ENCODE measurements at regions not wholly inside any gene's neighbourhood (a gene's known extent, or its start where the extent isn't known, plus 50 kb on each side); places are given as distances from the start of the nearest gene placed in this dataset.

DNA sequence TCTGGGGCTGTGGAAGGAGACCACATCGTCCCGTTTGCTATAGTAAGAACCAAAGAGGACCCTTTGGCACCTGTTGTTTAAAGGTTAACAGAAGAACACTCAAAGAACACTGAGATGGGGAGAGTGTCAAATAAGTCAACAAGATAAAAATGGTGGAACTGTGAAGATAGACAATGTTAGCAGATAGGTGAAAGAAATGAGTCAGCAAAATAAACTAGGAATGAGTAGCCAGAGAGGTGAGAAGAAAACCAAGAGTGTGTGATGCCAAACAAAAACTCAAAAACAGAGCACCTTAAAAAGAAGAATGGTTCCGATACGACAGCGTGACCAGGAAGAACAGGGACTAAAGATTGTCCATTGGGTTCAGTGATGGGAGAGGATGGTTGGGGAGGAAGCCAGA is 74.7 kb upstream of the PIWIL1 start:
- DNase-seq = no peak

DNA sequence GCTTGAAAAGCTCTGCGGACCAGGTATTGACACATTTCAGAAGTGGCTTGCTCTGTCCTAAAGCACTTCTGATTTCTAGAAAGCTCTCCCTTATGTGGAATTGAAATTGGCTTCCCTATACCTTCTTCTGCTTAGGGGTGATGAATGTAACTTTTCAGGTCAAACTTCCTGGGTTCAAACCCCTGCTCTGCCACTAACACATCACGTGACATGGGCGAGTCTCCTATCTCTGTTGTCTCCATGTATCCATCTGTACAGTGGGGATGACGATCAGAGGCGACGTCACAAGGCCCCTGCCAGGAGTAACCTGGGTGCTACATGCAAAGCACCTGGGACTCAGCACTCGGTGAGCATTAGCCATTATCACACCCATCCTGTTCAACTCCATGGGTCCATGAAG is 73.7 kb upstream of the PIWIL1 start:
- DNase-seq = no peak

GRCh38 chr12:130266751-130267150 is 70.9 kb upstream of the PIWIL1 start:
- DNase-seq = no peak

DNA sequence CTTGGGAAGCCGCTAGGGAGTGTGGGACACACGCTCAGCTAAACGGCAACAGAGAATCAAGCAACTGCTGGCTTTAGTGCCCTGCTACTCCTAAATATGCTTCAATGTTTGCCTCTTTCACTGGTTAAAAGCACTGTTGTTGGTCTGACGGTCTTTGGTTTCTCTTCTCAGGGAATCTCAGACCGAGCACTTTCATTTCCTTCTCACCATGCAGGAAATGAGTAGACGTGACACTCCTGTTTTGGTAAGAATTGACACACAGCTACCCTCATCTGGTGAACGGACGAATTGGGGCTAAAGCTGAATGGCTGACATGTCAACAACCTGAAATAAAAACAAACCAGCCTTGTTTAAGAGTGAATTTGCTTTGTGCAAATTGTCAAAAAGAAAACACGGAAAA is 57.5 kb upstream of the PIWIL1 start:
- no peak for DNase-seq

DNA sequence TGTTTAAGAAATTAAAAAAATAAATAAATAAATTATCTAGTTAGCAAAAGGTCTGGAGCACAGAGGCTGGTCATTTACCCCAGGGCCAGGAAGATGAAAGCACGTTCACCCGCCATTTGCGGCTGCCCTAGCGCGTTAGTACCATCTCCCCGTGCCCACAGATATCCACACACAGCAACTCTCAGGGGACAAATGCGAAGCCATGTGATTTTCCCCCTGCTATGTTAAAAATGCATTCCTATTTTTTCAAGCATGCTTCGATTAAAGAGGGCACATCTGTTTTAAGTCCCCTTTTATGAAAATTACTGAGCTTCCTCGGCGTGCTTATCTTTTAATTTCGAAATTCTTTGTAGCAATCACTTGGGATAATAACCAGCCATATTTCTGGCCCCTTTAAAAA is 56.9 kb upstream of the PIWIL1 start:
- DNase-seq = no peak

DNA sequence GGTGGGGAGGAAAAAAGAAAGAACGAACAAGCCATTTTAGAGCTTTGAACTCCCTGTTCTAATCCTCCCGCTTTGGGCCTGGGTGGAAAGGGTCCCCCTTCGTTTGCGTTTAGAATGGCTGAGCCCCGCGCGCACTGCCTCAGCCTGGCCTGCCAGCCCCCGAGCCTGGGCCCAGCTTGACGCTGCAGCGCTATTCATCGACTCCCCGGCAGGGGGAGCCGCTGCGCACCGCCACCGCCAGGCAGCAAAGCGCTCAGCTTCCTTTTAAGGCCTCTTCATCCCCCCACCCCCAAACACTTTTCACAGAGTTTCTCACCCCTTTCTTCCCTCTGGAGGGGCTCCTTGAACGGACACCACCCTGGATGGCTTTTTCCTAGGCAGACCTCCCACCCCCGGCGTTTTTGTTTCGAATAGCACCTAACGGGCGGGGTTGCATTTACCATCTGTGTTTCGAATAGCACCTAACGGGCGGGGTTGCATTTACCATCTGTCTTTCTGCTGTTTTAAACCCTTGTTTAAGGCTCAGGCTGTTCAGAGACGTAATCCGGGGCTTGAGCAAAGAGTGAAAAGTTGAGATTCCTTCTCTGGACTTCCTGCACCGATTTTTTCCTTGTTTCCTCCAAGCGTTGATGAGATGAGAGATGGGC is 56.4 kb upstream of the PIWIL1 start:
- no peak for DNase-seq

- DNase-seq = no peak
These were observed 51.6 kb upstream of the PIWIL1 start for GRCh38 chr12:130286041-130286440.

DNA sequence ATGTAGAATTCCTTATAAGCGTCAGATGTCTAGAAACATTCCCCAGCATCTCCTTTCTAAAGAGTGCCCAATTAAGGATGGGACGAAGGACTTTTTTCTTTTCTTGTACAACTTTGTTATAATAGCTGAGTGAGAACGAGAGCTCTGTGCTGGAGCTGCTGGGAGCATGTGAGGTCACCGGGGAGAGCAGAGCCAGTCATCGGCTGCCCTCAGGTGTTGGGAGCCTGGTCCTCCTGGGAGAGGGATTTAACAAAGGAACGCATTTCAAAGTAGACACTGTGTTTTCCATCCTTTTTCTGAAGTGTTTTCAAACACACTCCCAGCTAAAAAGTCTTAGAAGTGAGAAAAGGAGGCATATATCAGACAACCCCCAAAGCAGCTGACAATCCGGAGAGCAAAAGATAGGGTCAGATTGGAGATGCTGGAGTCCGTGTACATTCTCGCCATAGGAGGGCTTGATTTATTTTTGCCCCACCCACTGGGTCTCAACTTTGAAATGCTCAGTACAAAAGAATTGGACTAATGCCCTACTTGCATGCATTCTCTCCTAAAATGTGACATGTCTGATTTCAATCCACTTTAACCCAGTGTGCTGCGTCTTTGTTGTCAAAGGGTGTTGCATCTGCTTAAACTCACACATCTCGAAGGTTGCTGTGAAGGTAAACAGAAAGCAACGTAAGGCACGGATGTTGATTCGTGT is 50.8 kb upstream of the PIWIL1 start:
- no peak for DNase-seq

Data from NCI-H1105 treated with DMSO at 0.1 percent for 48 hours (cell line).